ENCODE measurements at regions not wholly inside any gene's neighbourhood (a gene's known extent, or its start where the extent isn't known, plus 50 kb on each side); places are given as distances from the start of the nearest gene placed in this dataset.

GRCh38 chr11:131002145-131002544, 85.9 kb upstream of the SNX19 start:
- TF ChIP-seq CTCF (IDR thresholded peaks at IDR 0.05) (no peak), POLR2AphosphoS5 (IDR thresholded peaks at IDR 0.05) (no peak), POLR2A (IDR thresholded peaks at IDR 0.05) (no peak), EP300 (IDR thresholded peaks at IDR 0.05) (no peak)
